Tibial nerve (tissue), 4 donors: ENCODE measurements at regions not wholly inside any gene's neighbourhood (a gene's known extent, or its start where the extent isn't known, plus 50 kb on each side); places are given as distances from the start of the nearest gene placed in this dataset.

Source experiments
- CTCF ChIP-seq, 5 experiments: fragments of 200-600 bp in 3 of 5; fragments of 450-650 bp in 2 of 5; sonication (generic) in 3 of 5; IDR thresholded peaks; one replicate each; pipeline ENCODE4 v1.5.1; 2016 to 2019; ENCODE audit warnings: antibody characterized with exemption in 5 of 5, mild to moderate bottlenecking in 3 of 5, moderate library complexity in 2 of 5
- EP300 ChIP-seq, 2 donors: sonication (generic); formaldehyde crosslinking; IDR thresholded peaks; one replicate each; pipeline ENCODE4 v1.6.1; 2017; ENCODE audit warnings: antibody characterized with exemption in 2 of 2, mild to moderate bottlenecking in 1 of 2
- POLR2A ChIP-seq, 2 donors: fragments of 450-650 bp; IDR thresholded peaks; one replicate each; pipeline ENCODE4 v1.6.1; 2017; ENCODE audit warnings: antibody characterized with exemption in 2 of 2, mild to moderate bottlenecking in 2 of 2, moderate library complexity in 2 of 2

DNA sequence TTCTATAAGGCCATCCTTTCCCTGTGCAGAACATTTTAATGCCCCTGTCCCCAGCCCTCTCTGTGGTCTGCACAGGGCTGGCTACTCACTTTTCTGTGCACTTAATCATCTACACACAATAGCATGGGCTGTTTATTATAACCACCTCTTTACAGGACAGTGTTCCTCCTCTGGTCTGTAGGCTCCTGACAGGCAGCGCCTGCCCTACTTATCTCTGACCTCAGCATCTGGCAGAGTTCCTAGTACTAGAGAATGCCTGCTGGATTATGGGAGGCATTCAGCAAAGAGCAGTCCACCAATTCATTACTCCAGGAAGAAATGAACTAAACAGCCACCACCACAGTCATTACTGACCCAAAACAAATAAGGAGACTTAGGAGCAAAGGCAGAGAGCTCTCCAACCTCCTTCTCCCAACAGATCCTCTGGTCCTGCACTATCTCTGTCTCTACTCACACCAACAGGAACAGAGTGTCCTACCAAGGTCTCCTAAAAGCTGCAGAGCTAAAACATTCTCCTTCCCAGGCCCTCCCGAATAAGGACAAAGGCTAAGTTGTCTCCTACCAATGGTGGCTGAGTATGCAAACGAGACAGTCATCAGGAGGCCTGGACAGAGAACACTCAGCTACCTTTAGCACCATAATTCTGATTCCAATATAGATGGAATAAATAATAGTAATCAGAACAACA lies 279.2 kb downstream of the QDPR start:
- no peak for TF ChIP-seq CTCF (IDR thresholded peaks at IDR 0.05)
- TF ChIP-seq POLR2A (IDR thresholded peaks at IDR 0.05) = no peak
- TF ChIP-seq EP300 (IDR thresholded peaks at IDR 0.05) = no peak
